GM12892 (cell line): ENCODE measurements at regions not wholly inside any gene's neighbourhood (a gene's known extent, or its start where the extent isn't known, plus 50 kb on each side); places are given as distances from the start of the nearest gene placed in this dataset.

ENCODE experiments used
- POLR2A ChIP-seq: IDR thresholded peaks from 2 replicates; pipeline ENCODE4 v1.6.1; 2011; ENCODE audit warnings: low read depth, low read length, control low read depth
- POLR2AphosphoS5 ChIP-seq: IDR thresholded peaks from 2 replicates; pipeline ENCODE4 v1.6.1; 2011; ENCODE audit warnings: low read depth, low read length, control low read depth

DNA sequence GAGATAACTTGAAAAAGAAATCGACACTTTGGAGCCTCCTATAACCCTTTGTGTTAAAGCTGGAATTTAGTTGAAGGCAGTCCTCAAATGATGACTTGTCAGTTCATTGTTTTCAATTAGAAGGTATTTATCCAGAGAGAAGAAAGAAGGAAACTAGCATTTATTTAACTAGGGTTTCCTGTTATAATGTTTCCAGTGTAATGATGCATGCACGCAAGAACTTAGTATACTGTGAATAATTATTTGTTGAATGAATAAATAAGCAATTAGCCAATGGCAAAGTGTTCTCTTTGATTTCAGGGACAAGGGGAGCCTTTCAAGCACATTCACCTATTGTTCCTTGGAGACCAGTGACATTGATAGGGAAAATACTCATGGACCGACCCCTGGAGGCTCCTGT lies 307.4 kb downstream of the KLF5 start:
- no peak for TF ChIP-seq POLR2A
- no peak for TF ChIP-seq POLR2AphosphoS5
